SU-DHL-6 (cell line): ENCODE measurements at regions not wholly inside any gene's neighbourhood (a gene's known extent, or its start where the extent isn't known, plus 50 kb on each side); places are given as distances from the start of the nearest gene placed in this dataset.

Experiments
- H2AFZ ChIP-seq: fragments of 200-600 bp; sonication (generic); 2 replicates; pipeline ENCODE4 v1.6.1; 2014; ENCODE audit warnings: low read depth, mild to moderate bottlenecking, moderate library complexity, mixed read lengths, antibody characterized with exemption, low read length; ENCODE audit not compliant: severe bottlenecking
- H3F3A ChIP-seq: fragments of 200-600 bp; shearing (Covaris generic); 2 replicates; pipeline ENCODE4 v1.6.0; 2016; ENCODE audit warnings: antibody characterized with exemption, mild to moderate bottlenecking; ENCODE audit not compliant: insufficient read depth
- H3K27ac ChIP-seq: fragments of 200-600 bp; sonication (generic); 2 replicates; pipeline ENCODE4 v1.5.1; 2016; ENCODE audit warnings: low read depth, mild to moderate bottlenecking, low read length, moderate library complexity, mixed read lengths
- H3K27me3 ChIP-seq: fragments of 200-600 bp; sonication (generic), shearing (Covaris generic); 2 replicates; pipeline ENCODE4 v1.6.0; 2014; ENCODE audit warnings: mild to moderate bottlenecking, low read length
- H3K36me3 ChIP-seq: fragments of 200-600 bp; sonication (generic); 2 replicates; pipeline ENCODE4 v1.6.1; 2014; ENCODE audit warnings: mild to moderate bottlenecking, low read length, mixed read lengths
- H3K4me2 ChIP-seq: fragments of 300-600, 200-600 bp; shearing (Covaris generic), sonication (generic); 2 replicates; pipeline ENCODE4 v1.6.0; 2014; ENCODE audit warnings: low read length, low read depth, mild to moderate bottlenecking; ENCODE audit not compliant: poor library complexity, severe bottlenecking
- H3K4me3 ChIP-seq: fragments of 200-600 bp; sonication (generic); 2 replicates; pipeline ENCODE4 v1.5.1; 2014; ENCODE audit warnings: antibody characterized with exemption, low read length, mild to moderate bottlenecking, mixed read lengths; ENCODE audit not compliant: insufficient read depth, poor library complexity, severe bottlenecking
- H3K79me2 ChIP-seq: fragments of 200-600 bp; sonication (generic); 2 replicates; pipeline ENCODE4 v1.6.1; 2014; ENCODE audit warnings: mild to moderate bottlenecking, low read length, moderate library complexity; ENCODE audit not compliant: insufficient read depth
- H3K9ac ChIP-seq: fragments of 200-600 bp; sonication (generic); 2 replicates; pipeline ENCODE4 v1.7.0; 2014; ENCODE audit warnings: mild to moderate bottlenecking, low read length
- H3K9me2 ChIP-seq: fragments of 200-600 bp; sonication (generic); replicated peaks from 2 replicates; pipeline ENCODE4 v1.6.1; 2014; ENCODE audit warnings: low read length; ENCODE audit not compliant: insufficient read depth
- H3K9me3 ChIP-seq: fragments of 200-600 bp; sonication (generic); 2 replicates; pipeline ENCODE4 v1.6.1; 2014; ENCODE audit warnings: low read length, mixed read lengths; ENCODE audit not compliant: insufficient read depth
- H4K20me1 ChIP-seq: fragments of 200-600 bp; sonication (generic); 2 replicates; pipeline ENCODE4 v1.6.1; 2014; ENCODE audit warnings: low read depth, mild to moderate bottlenecking, antibody characterized with exemption, low read length, moderate library complexity, mixed read lengths
- EZH2phosphoT487 ChIP-seq: fragments of 200-600 bp; sonication (generic), shearing (Covaris generic); conservative IDR thresholded peaks from 2 replicates; pipeline ENCODE4 v1.6.1; 2018; ENCODE audit warnings: mild to moderate bottlenecking, antibody characterized with exemption, low read length, moderate library complexity, mixed read lengths
- TF ChIP-seq, protein P1 (sequence below): fragments of 200-600 bp; sonication (generic); IDR thresholded peaks from one replicate; pipeline ENCODE4 v1.5.1; 2017; ENCODE audit warnings: antibody characterized with exemption, mild to moderate bottlenecking, low read length, moderate library complexity; ENCODE audit not compliant: insufficient read depth, poor library complexity, severe bottlenecking

DNA sequence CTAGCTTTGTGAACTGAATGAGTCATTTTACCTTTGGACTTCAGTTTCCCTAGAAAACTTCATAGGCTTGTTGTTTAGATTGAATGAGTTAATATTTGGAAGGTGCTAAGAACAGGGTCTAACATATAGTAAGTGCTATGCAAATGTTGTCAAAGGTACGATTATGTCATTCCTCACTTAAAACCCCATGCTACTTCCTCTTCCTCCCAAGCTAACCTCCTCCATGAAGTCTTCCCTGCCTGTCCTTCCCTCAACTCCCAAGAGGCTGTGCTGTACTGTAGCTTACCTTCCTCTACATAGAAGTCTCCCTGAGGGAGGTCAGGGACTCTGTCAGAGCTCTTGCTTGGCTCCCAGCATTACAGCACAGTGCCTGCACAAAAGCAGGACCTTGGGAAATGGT lies 103.4 kb upstream of the PJA1 start:
- TF ChIP-seq, protein P1, sequence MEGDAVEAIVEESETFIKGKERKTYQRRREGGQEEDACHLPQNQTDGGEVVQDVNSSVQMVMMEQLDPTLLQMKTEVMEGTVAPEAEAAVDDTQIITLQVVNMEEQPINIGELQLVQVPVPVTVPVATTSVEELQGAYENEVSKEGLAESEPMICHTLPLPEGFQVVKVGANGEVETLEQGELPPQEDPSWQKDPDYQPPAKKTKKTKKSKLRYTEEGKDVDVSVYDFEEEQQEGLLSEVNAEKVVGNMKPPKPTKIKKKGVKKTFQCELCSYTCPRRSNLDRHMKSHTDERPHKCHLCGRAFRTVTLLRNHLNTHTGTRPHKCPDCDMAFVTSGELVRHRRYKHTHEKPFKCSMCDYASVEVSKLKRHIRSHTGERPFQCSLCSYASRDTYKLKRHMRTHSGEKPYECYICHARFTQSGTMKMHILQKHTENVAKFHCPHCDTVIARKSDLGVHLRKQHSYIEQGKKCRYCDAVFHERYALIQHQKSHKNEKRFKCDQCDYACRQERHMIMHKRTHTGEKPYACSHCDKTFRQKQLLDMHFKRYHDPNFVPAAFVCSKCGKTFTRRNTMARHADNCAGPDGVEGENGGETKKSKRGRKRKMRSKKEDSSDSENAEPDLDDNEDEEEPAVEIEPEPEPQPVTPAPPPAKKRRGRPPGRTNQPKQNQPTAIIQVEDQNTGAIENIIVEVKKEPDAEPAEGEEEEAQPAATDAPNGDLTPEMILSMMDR = no peak
- H3K4me2 ChIP-seq = no peak overlapping the region
- H3K27me3 ChIP-seq = no peaks in the 10 kb centered on the region
- no peaks in the 10 kb centered on the region for H3K36me3 ChIP-seq
- no peak overlapping the region for H3K9ac ChIP-seq
- no peak overlapping the region for H3K4me3 ChIP-seq
- H3F3A ChIP-seq = no peaks in the 10 kb centered on the region
- H3K79me2 ChIP-seq = no peaks in the 10 kb centered on the region
- no peak overlapping the region for H3K27ac ChIP-seq
- H4K20me1 ChIP-seq = no peaks in the 10 kb centered on the region
- H3K9me3 ChIP-seq = no peaks in the 10 kb centered on the region
- no peak overlapping the region for H2AFZ ChIP-seq
- H3K9me2 ChIP-seq = no peaks in the 10 kb centered on the region

DNA sequence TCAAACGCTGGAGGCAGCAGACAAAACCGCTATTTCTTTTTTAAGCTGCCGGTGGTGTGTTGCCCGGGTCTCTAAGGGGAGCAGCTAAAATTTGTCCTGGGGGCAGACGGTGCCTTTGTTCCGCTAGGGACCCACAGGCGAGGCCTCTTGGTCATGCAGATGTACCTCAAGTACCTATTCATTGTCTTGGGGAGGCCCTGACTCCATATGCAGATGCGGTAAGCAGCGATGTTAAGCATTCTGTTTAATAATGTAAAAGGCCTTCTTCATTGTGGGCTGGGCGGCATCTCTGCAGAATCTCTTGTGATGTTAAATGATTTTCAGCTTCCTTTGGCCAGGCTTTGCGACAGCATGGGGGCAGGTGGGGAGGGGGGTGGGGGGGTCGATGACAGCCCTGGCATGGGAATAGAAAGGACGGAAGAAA lies 98.9 kb upstream of the PJA1 start:
- Histone ChIP-seq H3K36me3 (no peaks in the 10 kb centered on the region), H3F3A (no peaks in the 10 kb centered on the region), H3K79me2 (no peaks in the 10 kb centered on the region), H3K9me3 (no peaks in the 10 kb centered on the region), H3K27ac (no peak overlapping the region), H3K4me2 (no peak overlapping the region), H2AFZ (no peak overlapping the region), H3K9me2 (no peaks in the 10 kb centered on the region), H3K27me3 (no peaks in the 10 kb centered on the region), H3K9ac (no peak overlapping the region), H4K20me1 (no peaks in the 10 kb centered on the region), H3K4me3 (no peak overlapping the region)
- TF ChIP-seq EZH2phosphoT487 = no peak
- TF ChIP-seq, protein P1 = no peak

DNA sequence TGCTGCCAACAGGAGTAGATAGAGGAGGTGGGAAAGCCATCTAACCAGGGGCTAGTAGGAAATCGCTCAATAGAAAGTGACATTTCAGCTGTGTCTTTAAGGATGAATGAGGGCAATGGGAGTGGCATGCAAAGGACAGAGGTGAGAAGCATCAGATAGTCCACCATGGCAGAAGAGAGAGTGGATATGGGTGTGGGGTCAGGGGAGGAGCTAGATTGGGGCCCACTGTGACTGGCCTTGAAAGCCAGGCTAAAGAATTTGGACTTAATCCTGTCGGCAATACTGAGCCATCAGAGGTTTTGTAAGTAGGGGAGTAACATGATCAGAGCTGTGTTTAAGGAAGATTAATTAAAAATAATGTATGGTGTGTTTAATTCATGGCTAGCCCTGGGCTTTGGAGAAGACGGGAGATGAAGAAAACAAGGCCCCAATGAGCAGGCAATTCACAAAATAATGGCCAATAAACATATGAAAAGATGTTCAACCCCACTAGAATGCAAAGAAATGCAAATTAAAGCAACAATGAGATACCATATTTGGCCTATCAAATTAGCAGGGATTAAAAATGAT lies 98.1 kb upstream of the PJA1 start:
- Histone ChIP-seq H3F3A (no peaks in the 10 kb centered on the region), H3K9me2 (no peaks in the 10 kb centered on the region), H3K9ac (no peak overlapping the region), H2AFZ (no peak overlapping the region), H3K36me3 (no peaks in the 10 kb centered on the region), H3K9me3 (no peaks in the 10 kb centered on the region), H4K20me1 (no peaks in the 10 kb centered on the region), H3K4me2 (no peak overlapping the region), H3K27me3 (no peaks in the 10 kb centered on the region), H3K27ac (no peak overlapping the region), H3K79me2 (no peaks in the 10 kb centered on the region), H3K4me3 (no peak overlapping the region)
- no peak for TF ChIP-seq EZH2phosphoT487
- TF ChIP-seq, protein P1 = no peak
